ENCODE measurements at regions not wholly inside any gene's neighbourhood (a gene's known extent, or its start where the extent isn't known, plus 50 kb on each side); places are given as distances from the start of the nearest gene placed in this dataset.
A peak's percentile ranks its signal among the peaks of the same experiment; 100 is the strongest.

GRCh38 chr16:27123795-27124409 lies 57.2 kb downstream of the C16orf82 start:
- no peak for DNase-seq

DNA sequence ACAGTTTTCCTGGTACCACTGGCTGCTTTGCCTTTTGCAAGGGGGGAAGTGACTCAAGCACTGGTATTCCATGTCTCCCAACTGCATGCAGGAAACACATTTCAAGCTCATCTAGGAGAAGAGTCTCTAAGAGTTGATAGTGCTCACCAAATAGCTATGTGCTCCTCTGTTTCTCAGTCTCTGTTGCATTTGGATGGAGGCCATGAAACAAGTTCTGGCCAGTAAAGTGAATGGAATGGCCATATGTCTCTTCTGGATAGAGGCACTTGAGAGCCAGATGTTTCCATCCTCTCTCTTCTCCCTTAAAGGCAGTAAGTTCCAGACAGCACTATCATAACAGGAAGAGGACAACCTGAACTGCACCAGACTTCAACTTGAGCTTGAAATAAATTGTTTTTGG lies 60.6 kb downstream of the C16orf82 start:
- DNase-seq: no peak

DNA sequence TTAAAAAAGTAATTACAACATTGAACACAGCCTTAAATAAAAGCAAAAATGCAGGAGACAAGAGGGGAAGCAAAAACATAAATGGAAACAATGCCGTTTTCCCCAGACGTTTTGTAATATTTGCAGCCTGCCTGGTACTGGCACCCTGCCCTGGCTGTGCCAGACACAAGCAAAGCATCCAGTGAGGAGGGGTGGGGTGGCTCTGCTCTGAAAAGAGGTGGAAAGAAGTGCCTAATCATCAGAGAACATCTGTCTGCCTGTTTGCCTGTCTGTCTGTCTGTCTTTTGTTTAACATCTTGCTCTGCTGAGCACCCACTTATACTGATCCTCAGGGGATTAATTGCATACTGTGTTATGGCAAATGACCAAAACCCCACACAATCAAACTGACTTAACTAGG lies 62.7 kb downstream of the C16orf82 start:
- DNase-seq: no peak

GRCh38 chr16:27138257-27138656 lies 65.1 kb upstream of the KDM8 start:
- no peak for DNase-seq

DNA sequence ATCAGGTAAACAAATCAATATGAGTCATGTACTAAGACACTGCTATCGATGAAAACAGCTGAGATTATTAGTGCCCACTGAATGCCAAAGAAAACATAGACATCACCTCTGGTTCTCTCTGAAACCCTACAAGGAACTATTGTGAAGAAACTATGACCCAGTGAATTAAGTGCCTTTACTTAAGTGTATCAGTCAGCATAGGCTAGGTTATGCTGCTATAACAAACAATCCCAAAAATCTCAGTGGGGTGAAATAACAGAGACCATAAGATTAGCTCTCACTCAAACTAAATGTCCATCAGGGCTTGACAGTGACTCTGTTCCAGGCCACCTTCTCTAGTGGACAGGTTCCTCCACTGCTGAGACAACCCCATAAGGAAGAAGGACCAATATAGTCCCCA lies 57.7 kb upstream of the KDM8 start:
- no peak for DNase-seq

GRCh38 chr16:27149986-27150385 lies 53.3 kb upstream of the KDM8 start:
- DNase-seq: peak; percentile 29

DNA sequence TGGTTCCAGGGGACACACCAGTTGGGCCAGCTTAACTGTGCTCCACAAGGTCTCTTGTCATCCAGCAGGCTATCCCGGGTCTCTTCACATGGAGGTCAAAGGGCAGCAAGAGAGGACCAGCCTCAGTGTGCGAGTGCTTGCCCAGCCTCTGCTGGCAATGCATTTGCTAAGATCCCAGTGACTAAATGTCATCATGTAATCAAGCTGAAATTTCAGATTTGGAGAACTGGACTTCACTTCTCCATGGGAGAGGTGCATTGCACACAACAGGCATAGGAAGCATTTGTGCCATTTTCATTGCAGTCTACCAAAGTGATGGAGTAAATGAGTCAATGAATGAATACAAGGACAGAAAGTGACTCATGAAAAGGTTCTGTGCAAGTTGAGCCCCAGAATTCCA lies 51.2 kb upstream of the KDM8 start:
- DNase-seq: no peak

DNA sequence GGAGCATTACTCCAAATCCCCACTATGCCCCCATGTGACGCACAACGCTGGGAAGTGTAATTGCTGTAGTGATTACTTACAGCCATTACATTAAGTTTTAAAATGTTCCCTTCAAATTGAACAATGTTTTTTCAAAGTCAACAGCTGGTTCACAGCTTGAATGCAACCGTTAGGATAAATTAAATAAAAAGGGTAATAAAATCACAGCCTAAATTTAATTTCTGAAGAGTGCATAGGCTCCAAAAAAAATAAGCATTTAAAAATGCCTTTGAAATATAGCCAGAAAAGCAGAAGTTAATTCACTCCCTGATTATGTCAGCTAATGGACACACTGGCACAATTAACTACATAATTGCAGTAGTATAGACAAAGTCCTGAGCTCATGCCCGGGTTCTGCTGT lies 50.5 kb upstream of the KDM8 start:
- no peak for DNase-seq
